IMR-90 (cell line): ENCODE measurements at regions not wholly inside any gene's neighbourhood (a gene's known extent, or its start where the extent isn't known, plus 50 kb on each side); places are given as distances from the start of the nearest gene placed in this dataset.

Experiments used
- ATAC-seq: fragments of 200-7000 bp; cut with Tn5 transposase; 2 replicates; pipeline ENCODE4 v1.9.1; 2020; ENCODE audit warnings: low read depth, mild to moderate bottlenecking, moderate library complexity
- BruUV-seq: library from RNA; stranded (reverse); fragments of 400-500 nt; replicated peaks from 2 replicates; lab custom pipeline; 2021; lab: Mats Ljungman, UMichigan
- CTCF ChIA-PET: fragments of 300-600 bp; formaldehyde crosslinking; extraction: SDS; loops from one replicate; lab custom pipeline; 2021; ENCODE audit warnings: antibody characterized with exemption; lab: Yijun Ruan, JAX
- POLR2A ChIA-PET: fragments of 300-600 bp; sonication (Branson Sonifier 250); formaldehyde crosslinking; loops from one replicate; lab custom pipeline; 2022; ENCODE audit warnings: antibody characterized with exemption; ENCODE audit not compliant: unreplicated experiment; lab: Charles Lee
- DNase-seq: peaks from one replicate; pipeline ENCODE4 v3.0.0; 2013
- H2AFZ ChIP-seq: replicated peaks from 2 replicates; pipeline ENCODE3; 2013; ENCODE audit warnings: low read length, mild to moderate bottlenecking; ENCODE audit not compliant: poor library complexity
- H2AK5ac ChIP-seq: 2 replicates; pipeline ENCODE4 v1.6.1; 2013; ENCODE audit warnings: low read depth, low read length, inconsistent platforms
- H2AK9ac ChIP-seq: replicated peaks from 2 replicates; pipeline ENCODE3; 2013; ENCODE audit warnings: mild to moderate bottlenecking, low read depth, low read length, moderate library complexity; ENCODE audit not compliant: poor library complexity
- H2BK120ac ChIP-seq: 2 replicates; pipeline ENCODE4 v1.6.1; 2013; ENCODE audit warnings: low read depth, low read length, inconsistent platforms
- H2BK15ac ChIP-seq: 3 replicates; pipeline ENCODE4 v1.6.1; 2013; ENCODE audit warnings: low read depth, low read length, inconsistent platforms
- H2BK20ac ChIP-seq: 2 replicates; pipeline ENCODE4 v1.6.1; 2013; ENCODE audit warnings: low read depth, mild to moderate bottlenecking, inconsistent platforms, low read length, moderate library complexity
- H2BK5ac ChIP-seq: 2 replicates; pipeline ENCODE4 v1.6.1; 2013; ENCODE audit warnings: mild to moderate bottlenecking, low read depth, low read length, inconsistent platforms; ENCODE audit not compliant: poor library complexity, severe bottlenecking
- H3K14ac ChIP-seq: replicated peaks from 2 replicates; pipeline ENCODE4 v1.6.1; 2013; ENCODE audit warnings: low read depth, low read length, inconsistent platforms
- H3K18ac ChIP-seq: 2 replicates; pipeline ENCODE4 v1.6.1; 2013; ENCODE audit warnings: low read depth, low read length, control low read depth
- H3K23ac ChIP-seq: 2 replicates; pipeline ENCODE4 v1.6.1; 2013; ENCODE audit warnings: low read depth, low read length, inconsistent platforms
- H3K27ac ChIP-seq: 2 replicates; pipeline ENCODE4 v1.5.1; 2013; ENCODE audit warnings: mild to moderate bottlenecking, control low read depth, low read length; ENCODE audit not compliant: insufficient read depth
- H3K27me3 ChIP-seq: 2 replicates; pipeline ENCODE4 v1.6.1; 2013; ENCODE audit warnings: low read length; ENCODE audit not compliant: control insufficient read depth, insufficient read depth
- H3K36me3 ChIP-seq: 2 replicates; pipeline ENCODE4 v1.6.1; 2013; ENCODE audit warnings: low read length, mixed read lengths; ENCODE audit not compliant: control insufficient read depth, insufficient read depth
- H3K4ac ChIP-seq: 2 replicates; pipeline ENCODE4 v1.6.1; 2013; ENCODE audit warnings: low read depth, low read length, inconsistent platforms
- H3K4me1 ChIP-seq: 2 replicates; pipeline ENCODE4 v1.6.1; 2013; ENCODE audit warnings: low read length, mixed read lengths; ENCODE audit not compliant: control insufficient read depth, insufficient read depth
- H3K4me2 ChIP-seq: 2 replicates; pipeline ENCODE4 v1.6.1; 2013; ENCODE audit warnings: low read depth, mild to moderate bottlenecking, control low read depth, low read length, moderate library complexity
- H3K4me3 ChIP-seq: 2 replicates; pipeline ENCODE4 v1.5.1; 2013; ENCODE audit warnings: low read depth, mild to moderate bottlenecking, control low read depth, low read length, moderate library complexity; ENCODE audit not compliant: insufficient read depth
- H3K56ac ChIP-seq: 2 replicates; pipeline ENCODE4 v1.6.1; 2013; ENCODE audit warnings: low read length, inconsistent platforms; ENCODE audit not compliant: insufficient read depth; ENCODE audit errors: extremely low read depth
- H3K79me1 ChIP-seq, 2 experiments: 2 replicates each; pipeline ENCODE4 v1.6.1; 2013; ENCODE audit warnings: low read length in 2 of 2, inconsistent platforms in 1 of 2, low read depth in 1 of 2
- H3K9ac ChIP-seq: 2 replicates; pipeline ENCODE4 v1.6.1; 2013; ENCODE audit warnings: low read depth, low read length, control low read depth
- H3K9me1 ChIP-seq: 2 replicates; pipeline ENCODE4 v1.6.1; 2013; ENCODE audit warnings: low read length, inconsistent platforms; ENCODE audit not compliant: insufficient read depth
- H3K9me3 ChIP-seq: 2 replicates; pipeline ENCODE4 v1.6.1; 2013; ENCODE audit warnings: low read length; ENCODE audit not compliant: control insufficient read depth, insufficient read depth
- H4K20me1 ChIP-seq: 2 replicates; pipeline ENCODE4 v1.6.1; 2013; ENCODE audit warnings: low read length, inconsistent platforms; ENCODE audit not compliant: insufficient read depth
- H4K5ac ChIP-seq: 2 replicates; pipeline ENCODE4 v1.6.1; 2013; ENCODE audit warnings: mild to moderate bottlenecking, low read depth, low read length, control low read depth
- H4K8ac ChIP-seq, 2 experiments: 2 replicates each; pipeline ENCODE4 v1.6.1; 2013; ENCODE audit warnings: low read depth in 2 of 2, low read length in 2 of 2, control low read depth in 1 of 2, inconsistent platforms in 1 of 2
- H4K91ac ChIP-seq: 2 replicates; pipeline ENCODE4 v1.6.1; 2013; ENCODE audit warnings: low read depth, low read length, inconsistent platforms; ENCODE audit not compliant: insufficient read depth
- CTCF ChIP-seq: conservative IDR thresholded peaks from 2 replicates; pipeline ENCODE4 v1.5.1; 2012; ENCODE audit warnings: mild to moderate bottlenecking, low read depth, low read length, improper control_type of control experiment
- FOS ChIP-seq: fragments of 150-350 bp; IDR thresholded peaks from 2 replicates; pipeline ENCODE4 v1.6.1; 2016; ENCODE audit warnings: low read depth, low read length
- WGBS, 2 experiments: methylation state at CpG; one replicate each; pipeline versions ENCODE4 v1.1.5 to v1.1.7; 2013; ENCODE audit warnings: missing lambda C conversion rate in 2 of 2; ENCODE audit not compliant: insufficient read length in 1 of 2; ENCODE audit errors: extremely low coverage in 2 of 2; 5-methylcytosine and 5-hydroxymethylcytosine counted together
- dilution Hi-C: fragments of 300-500 bp; cut with HindIII; formaldehyde crosslinking; loops from one replicate; pipeline ENCODE4 v1.14.3; 2018; ENCODE audit warnings: low sequenced_read_pairs; ENCODE audit not compliant: unreplicated experiment
- in situ Hi-C: fragments of 300-500 bp; cut with MboI; formaldehyde crosslinking; loops from 3 replicates; pipeline ENCODE4 v1.14.3; 2019; ENCODE audit warnings: low sequenced_read_pairs, inconsistent platforms, mixed read lengths
- intact Hi-C: fragments of 100-400 bp; cut with micrococcal nuclease; formaldehyde crosslinking; loops from 2 replicates; pipeline ENCODE4 v1.10.0; 2022

DNA sequence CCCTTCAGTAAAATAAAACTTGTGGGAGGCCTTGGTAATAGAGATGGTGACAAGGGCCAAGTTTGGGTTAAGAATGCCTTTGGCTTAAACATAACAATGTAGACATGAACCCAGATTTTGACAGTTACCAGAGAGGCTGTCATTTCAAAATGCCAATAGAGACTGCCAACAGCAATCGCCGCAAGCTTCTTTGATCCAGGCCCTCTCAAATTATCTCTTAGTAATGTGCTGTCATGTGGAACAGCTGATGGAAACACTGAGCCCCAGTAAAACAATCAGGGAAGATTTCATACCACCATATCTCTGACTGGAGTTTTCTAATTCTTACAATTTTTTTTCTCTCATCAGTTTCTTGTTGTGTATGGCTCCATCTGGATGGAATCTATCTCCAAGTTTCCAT lies 80.5 kb downstream of the ZNF330 start:
- in situ Hi-C loops: no loop called here
- no peak overlapping the region for H3K4me2 ChIP-seq
- ATAC-seq: no peak
- POLR2A ChIA-PET: no interaction called here
- H3K56ac ChIP-seq: no peak overlapping the region
- H4K91ac ChIP-seq: no peak overlapping the region
- no peak overlapping the region for H3K23ac ChIP-seq
- no peak overlapping the region for H2AK9ac ChIP-seq
- H3K9me1 ChIP-seq: no peaks in the 10 kb centered on the region
- no peak overlapping the region for H2BK5ac ChIP-seq
- TF ChIP-seq FOS: no peak
- no peak for TF ChIP-seq CTCF
- WGBS, 2 experiments: no CpG with 5 or more reads among the region's 2 CpGs
- no peaks in the 10 kb centered on the region for H3K4me1 ChIP-seq
- H3K27me3 ChIP-seq: no peaks in the 10 kb centered on the region
- H3K36me3 ChIP-seq: no peaks in the 10 kb centered on the region
- H3K79me1 ChIP-seq: no peaks in the 10 kb centered on the region
- H4K8ac ChIP-seq: no peak overlapping the region
- DNase-seq: no peak
- no peak overlapping the region for H2BK120ac ChIP-seq
- no peak overlapping the region for H2BK20ac ChIP-seq
- no peak overlapping the region for H2BK15ac ChIP-seq
- intact Hi-C loops: no loop called here
- H2AK5ac ChIP-seq: no peak overlapping the region
- no peak overlapping the region for H3K27ac ChIP-seq
- no peak overlapping the region for H3K9ac ChIP-seq
- dilution Hi-C loops: no loop called here
- no peak overlapping the region for H3K4ac ChIP-seq
- no peaks in the 10 kb centered on the region for H3K9me3 ChIP-seq
- H3K18ac ChIP-seq: no peak overlapping the region
- H4K5ac ChIP-seq: no peak overlapping the region
- CTCF ChIA-PET: interaction anchor here (0.6 to 1.1 kb wide), 2 partner anchors 245 to 411 kb away, joined by 3 to 4 read pairs; no protein-coding TSS in a partner anchor
- H4K20me1 ChIP-seq: no peaks in the 10 kb centered on the region
- BruUV-seq: no TSS peak
- H2AFZ ChIP-seq: no peak overlapping the region
- no peak overlapping the region for H3K4me3 ChIP-seq
- H3K14ac ChIP-seq: no peak overlapping the region
